ENCODE measurements at regions not wholly inside any gene's neighbourhood (a gene's known extent, or its start where the extent isn't known, plus 50 kb on each side); places are given as distances from the start of the nearest gene placed in this dataset.
"Not testable (repeated sequence)": the region's sequence is repeated elsewhere in the genome, so short reads cannot be mapped to it uniquely, and the experiment has no call there.

DNA sequence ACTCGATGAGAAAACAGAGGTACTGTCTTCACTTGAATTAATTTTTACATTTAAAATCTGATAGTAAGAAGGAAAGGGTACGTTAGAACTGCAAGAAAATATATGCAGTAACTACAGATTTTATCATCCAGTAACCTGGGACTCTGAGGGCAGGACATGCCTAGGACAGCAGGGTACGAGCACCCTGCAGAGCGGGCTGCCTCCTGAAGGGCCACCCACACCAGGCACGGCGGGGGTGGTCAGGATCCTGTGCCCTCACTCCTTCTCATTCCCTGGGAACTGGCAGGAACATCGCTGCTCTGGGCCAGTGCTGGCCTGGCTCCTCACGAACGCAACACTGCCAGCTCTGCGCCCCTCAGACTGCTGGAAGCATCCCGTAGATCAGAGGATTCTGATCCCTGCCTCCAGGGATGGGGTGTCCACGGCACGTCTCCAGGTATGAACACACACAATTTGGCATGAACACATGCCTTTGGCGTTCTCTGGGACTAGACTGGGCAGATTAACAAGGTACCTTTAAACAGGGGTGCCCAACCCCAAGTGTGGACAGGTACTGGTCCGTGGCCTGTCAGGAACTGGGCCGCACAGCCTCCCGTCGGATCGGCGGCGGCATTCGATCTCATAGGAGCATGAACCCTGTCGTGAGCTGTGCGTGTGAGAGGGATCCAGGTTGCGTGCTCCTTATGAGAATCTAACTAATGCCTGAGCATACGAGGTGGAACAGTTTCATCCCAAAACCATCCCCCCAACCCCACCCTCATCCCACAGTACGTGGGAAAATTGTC is 99.3 kb upstream of the FAM20C start:
- H3K27me3 Mint-ChIP-seq = peaks cover 6% of the 10 kb centered on the region
- H3K9me3 Mint-ChIP-seq = peaks cover 4 to 9% of the 10 kb centered on the region in 2 donors
- no peak for ATAC-seq
- no peak overlapping the region for H3K27ac Mint-ChIP-seq
- DNase-seq = no peak
- H3K4me3 Mint-ChIP-seq = no peak overlapping the region
- H3K4me1 Mint-ChIP-seq = peaks cover 14% of the 10 kb centered on the region

DNA sequence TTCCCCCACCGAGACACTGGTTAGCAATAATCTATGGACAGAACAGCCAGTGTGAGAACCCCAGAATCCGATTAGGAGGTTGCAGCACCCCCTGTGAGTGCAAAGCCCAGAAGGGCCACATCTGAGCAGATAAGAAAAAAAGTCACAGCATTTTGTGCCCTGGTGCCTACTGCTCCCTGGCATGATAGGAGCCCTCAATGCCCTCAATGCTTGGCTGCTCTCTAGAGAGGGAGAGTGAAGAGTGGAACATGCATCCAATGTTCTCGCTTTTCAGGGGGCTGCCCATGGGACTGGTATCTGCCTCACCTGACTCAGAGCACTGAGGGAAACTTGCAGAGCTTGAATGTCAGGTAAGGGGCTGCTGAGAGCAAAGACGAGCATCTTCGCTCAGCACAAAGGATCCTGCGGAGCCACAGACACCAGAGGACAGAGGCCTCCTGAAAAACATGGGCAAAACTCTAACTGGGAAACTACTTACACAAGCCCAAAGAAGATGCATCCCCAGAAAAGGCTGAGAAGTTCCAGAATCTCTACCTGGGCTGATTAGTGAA is 98.0 kb upstream of the FAM20C start:
- DNase-seq = no peak
- H3K4me1 Mint-ChIP-seq = peaks cover 7% of the 10 kb centered on the region
- no peak for ATAC-seq
- no peak overlapping the region for H3K4me3 Mint-ChIP-seq
- H3K27me3 Mint-ChIP-seq = peaks cover 6% of the 10 kb centered on the region
- peaks cover 7 to 12% of the 10 kb centered on the region in 2 donors for H3K9me3 Mint-ChIP-seq
- no peak overlapping the region for H3K27ac Mint-ChIP-seq

DNA sequence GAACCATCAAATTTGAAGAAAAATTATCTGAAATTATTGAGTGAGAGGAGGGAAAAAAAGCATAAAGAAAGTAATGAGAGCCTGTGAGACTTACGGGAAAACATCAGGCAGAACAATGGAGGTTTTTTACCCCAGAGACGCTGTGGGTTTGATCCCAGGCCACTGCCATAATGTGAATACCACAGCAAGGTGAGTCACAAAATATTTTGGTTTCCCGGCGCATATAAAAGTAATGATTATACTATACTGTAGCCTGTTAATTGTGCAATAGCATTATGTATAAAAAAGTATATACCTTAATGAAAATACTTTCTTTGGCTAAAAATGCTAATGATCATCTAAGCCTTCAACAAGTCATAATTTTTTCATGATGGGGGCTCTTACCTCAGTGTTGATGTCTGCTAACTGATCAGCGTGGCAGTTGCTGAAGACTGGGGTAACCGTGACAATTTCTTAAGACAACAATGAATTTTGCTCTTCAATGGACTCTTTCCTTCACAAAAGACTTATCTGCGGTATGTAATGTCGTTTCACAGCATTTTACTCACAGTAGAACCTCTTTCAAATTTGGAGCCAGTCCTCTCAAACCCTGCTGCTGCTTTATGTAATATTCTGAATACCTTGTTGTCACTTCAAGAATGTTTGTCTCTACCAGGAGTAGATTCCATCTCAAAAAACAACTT is 97.0 kb upstream of the FAM20C start:
- no peak for ATAC-seq
- Mint-ChIP-seq H3K27ac (no peak overlapping the region), H3K4me3 (no peak overlapping the region), H3K4me1 (no peaks in the 10 kb centered on the region), H3K9me3 (peaks cover 7 to 18% of the 10 kb centered on the region in 2 donors), H3K27me3 (peaks cover 6% of the 10 kb centered on the region)
- DNase-seq = no peak

DNA sequence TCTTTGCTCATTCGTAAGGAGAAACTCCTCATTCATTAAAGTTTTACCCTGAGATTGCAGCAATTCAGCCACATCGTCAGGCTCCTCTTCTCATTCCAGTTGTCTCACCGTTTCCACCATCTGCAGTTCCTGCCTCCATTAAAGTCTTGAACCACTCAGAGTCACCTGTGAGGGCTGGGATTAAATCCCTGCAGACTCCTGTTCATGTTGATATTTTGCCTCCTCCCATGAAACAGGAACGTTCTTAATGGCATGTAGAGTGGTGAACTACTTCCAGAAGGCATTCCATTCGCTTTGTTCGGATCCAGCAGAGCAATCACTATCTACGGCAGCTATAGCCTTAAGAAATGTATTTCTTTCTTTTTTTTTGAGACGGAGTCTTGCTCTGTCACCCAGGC is 96.5 kb upstream of the FAM20C start:
- Mint-ChIP-seq H3K4me3 (no peak overlapping the region), H3K27me3 (peaks cover 6% of the 10 kb centered on the region), H3K4me1 (no peaks in the 10 kb centered on the region), H3K9me3 (peaks cover 7 to 18% of the 10 kb centered on the region in 2 donors), H3K27ac (no peak overlapping the region)
- ATAC-seq (no peak), DNase-seq (no peak)

DNA sequence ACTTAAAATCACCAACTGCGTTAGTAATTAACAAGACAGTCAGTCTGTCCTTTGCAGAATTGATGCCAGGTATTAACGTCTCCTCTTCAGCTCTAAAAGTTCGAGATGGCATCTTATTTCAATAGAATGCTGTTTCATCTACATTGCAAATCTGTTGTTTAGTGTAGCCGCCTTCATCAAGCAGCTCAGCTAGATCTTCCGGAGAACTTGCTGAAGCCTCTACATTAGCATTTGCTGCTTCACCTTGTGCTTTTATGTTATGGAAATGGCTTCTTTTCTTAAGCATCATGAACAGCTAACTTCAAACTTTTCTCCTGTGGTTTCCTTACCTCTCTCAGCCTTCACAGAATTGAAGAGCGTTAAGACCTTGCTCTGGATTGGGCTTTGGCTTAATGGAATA is 95.5 kb upstream of the FAM20C start:
- peaks cover 11 to 18% of the 10 kb centered on the region in 2 donors for H3K9me3 Mint-ChIP-seq
- DNase-seq (no peak), ATAC-seq (no peak)
- H3K4me1 Mint-ChIP-seq = no peaks in the 10 kb centered on the region
- no peak overlapping the region for H3K27ac Mint-ChIP-seq
- H3K27me3 Mint-ChIP-seq = peaks cover 6% of the 10 kb centered on the region
- H3K4me3 Mint-ChIP-seq = no peak overlapping the region

DNA sequence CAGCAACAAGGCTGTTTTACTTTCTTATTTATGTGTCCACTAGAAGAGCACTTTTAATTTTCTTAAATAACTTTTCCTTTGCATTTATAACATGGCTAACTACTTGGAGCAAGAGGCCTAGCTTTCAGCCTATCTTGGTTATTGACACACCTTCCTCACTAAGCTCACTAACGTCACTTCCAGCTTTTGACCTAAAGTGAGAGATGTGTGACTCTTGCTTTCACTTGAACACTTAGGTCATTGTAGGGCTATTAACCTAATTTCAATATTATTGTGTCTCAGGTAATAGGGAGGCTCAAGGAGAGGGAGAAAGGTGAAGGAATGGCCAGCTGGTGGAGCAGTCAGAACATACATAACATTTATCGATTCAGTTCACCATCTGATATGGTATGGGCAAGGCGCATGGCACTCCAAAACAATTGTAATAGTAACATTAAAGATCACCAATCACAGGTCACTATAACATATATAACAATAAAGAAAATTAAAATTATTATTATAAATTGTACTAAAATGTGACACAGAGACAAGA is 95.0 kb upstream of the FAM20C start:
- Mint-ChIP-seq H3K4me1 (no peaks in the 10 kb centered on the region), H3K27ac (peak overlapping the region in 1 of 2 donors; percentile 13), H3K27me3 (peaks cover 6% of the 10 kb centered on the region), H3K9me3 (peaks cover 16 to 18% of the 10 kb centered on the region in 2 donors), H3K4me3 (no peak overlapping the region)
- DNase-seq (no peak), ATAC-seq (no peak)

DNA sequence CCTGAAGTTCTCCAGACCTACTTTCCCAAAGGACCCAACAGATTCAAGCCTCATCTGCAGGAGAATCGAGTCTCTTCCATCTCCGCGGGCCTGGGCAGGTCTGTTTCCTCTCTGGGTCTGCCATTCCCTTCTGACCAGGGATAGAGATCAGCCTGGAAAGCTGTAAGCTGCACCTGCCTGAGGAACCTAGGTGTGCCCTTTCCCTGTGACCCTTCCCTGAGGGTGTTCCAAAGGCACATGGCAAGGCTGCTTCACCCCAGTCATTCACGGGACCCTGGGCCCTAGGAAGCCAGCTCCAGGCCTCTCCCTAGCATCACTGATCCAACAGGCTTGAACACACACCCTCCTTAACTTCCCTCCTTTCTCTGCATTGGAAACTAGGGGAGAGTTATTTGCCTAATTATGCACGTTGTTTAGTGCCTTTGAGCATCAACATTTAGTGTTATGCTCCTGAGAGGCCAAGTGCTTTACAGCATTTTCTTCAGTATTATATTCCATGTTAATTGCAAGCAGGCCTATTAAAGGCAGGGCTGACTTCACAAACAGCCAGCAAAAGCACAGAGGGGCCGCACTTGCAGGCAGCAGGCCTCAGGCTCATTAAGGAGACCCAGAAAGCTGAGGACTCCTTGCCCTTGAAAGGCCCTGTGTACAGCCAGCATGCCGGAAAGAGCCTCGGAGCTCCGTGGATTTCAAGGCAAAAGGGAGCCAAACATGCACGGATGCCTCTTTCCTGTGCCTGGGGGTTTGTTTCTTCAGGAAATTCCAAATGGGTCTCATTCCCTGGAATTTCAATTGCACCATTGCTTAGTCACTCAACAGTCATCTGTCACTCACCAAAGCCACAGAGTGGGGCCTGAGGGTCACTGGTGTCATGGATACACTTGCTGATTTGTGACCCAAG is 91.0 kb upstream of the FAM20C start:
- DNase-seq (no peak), ATAC-seq (no peak)
- no peak overlapping the region for H3K27ac Mint-ChIP-seq
- H3K27me3 Mint-ChIP-seq = peaks cover 1% of the 10 kb centered on the region
- H3K9me3 Mint-ChIP-seq = peaks cover 17 to 18% of the 10 kb centered on the region in 2 donors
- H3K4me3 Mint-ChIP-seq = no peak overlapping the region
- no peaks in the 10 kb centered on the region for H3K4me1 Mint-ChIP-seq

DNA sequence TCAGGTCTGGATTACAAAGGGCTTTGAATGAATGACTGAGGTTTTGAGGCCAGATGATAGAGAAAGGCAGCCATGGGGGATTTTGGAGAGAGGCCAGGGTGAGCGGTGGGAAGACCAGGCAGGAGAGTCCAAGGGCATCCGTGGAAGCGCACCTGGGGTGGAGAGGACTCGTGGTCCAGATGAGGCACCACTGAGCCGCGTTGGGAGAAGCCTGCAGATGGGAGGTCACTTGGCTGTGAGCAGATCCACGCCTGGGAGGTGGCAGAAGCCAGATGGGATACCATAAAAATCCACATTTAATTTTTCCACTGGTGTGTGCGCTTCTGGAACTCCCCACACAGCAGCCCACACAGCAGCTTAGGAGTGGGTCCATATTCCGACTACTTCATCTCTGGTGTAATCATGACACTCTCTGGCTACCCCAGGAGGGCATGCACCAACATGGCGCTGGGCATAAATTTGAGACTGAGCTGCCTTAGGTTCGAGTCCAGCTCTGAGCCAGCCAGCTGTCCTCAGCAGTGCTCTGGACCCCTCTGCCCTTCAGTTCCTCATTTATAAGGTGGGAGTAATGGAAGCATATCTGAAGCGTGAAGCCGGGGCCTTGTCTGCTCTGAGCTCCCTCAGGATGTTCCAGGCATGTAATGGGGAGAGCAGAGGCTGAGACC is 90.2 kb upstream of the FAM20C start:
- H3K4me1 Mint-ChIP-seq = no peaks in the 10 kb centered on the region
- ATAC-seq (no peak), DNase-seq (no peak)
- H3K27me3 Mint-ChIP-seq = peaks cover 8% of the 10 kb centered on the region
- H3K27ac Mint-ChIP-seq = no peak overlapping the region
- no peak overlapping the region for H3K4me3 Mint-ChIP-seq
- peaks cover 15 to 17% of the 10 kb centered on the region in 2 donors for H3K9me3 Mint-ChIP-seq

DNA sequence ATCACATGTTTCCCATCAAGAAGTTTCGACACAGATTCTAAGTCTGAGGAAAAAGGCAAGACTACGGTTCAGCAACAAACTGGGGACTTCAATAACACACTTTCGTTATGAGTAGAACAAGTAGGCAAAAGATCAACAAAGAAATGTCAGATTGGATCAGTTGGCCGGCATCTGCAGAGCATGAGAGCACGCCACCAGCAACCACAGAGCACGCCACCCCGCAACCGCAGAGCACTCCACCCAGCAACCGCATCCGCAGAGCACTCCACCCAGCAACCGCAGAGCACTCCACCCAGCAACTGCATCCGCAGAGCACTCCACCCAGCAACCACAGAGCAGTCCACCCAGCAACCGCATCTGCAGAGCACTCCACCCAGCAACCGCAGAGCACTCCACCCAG is 89.7 kb upstream of the FAM20C start:
- Mint-ChIP-seq H3K4me1 (no peaks in the 10 kb centered on the region), H3K4me3 (no peak overlapping the region), H3K27me3 (peaks cover 8% of the 10 kb centered on the region), H3K9me3 (peaks cover 11 to 17% of the 10 kb centered on the region in 2 donors), H3K27ac (no peak overlapping the region)
- ATAC-seq (no peak), DNase-seq (no peak)

DNA sequence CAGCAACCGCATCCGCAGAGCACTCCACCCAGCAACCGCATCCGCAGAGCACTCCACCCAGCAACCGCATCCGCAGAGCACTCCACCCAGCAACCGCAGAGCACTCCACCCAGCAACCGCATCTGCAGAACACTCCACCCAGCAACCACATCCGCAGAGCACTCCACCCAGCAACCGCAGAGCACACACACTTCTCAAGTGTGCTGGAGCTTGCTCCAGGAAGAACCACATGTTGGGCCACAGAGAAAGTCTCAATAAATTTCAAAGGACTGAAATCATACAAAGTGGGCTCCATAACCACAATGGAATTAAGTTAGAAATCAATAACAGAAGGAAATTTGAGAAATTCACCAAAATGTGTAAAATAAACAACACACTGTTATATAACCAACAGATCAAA is 88.4 kb upstream of the FAM20C start:
- not testable (repeated sequence) for H3K4me1 Mint-ChIP-seq

DNA sequence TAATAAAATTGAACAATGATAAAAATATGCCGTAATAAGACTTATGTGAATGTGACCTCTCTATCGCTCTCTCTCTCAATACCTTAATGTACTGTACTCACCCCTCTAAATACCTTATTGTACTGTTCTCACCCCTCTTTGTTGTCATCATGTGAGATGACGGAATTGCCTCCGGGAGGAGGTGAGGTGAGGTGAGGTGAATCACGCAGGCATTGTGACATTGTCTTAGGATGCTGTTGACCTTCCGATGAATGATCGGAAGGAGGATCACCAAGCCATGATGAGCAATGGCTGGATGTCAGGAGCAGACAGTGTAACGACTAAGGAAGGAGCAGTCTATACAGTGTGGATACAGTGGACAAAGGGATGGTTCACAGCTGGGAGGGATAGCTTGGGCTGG is 87.4 kb upstream of the FAM20C start:
- DNase-seq = no peak
- Mint-ChIP-seq H3K4me3 (no peak overlapping the region), H3K4me1 (no peaks in the 10 kb centered on the region), H3K27me3 (peaks cover 8% of the 10 kb centered on the region), H3K27ac (no peak overlapping the region), H3K9me3 (peaks cover 2 to 10% of the 10 kb centered on the region in 2 donors)
- ATAC-seq = no peak

More for the DNA sequence above, 88.4 kb upstream of the FAM20C start:
- not testable (repeated sequence) for H3K27ac Mint-ChIP-seq, H3K9me3 Mint-ChIP-seq, DNase-seq, H3K27me3 Mint-ChIP-seq, ATAC-seq, H3K4me3 Mint-ChIP-seq

DNA sequence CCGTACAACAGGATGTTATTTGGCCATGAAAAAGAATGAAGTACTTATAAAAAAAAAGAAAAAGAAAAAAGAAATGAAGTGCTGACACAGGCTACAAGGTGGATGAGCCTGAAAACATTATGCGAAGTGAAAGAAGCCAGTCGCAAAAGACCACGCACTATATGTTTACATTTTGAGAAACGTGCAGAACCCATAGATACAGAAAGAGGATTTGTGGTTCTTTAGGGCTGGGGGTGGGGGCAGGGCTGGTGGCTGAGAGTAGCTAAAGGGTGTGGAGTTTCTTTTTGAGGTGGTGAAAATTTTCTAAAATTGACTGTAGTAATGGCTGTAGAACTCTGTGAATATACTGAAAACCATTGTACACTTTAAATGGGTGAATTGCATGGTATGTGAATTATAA is 86.0 kb upstream of the FAM20C start:
- Mint-ChIP-seq H3K9me3 (peaks cover 0 to 10% of the 10 kb centered on the region in 2 donors), H3K27me3 (peaks cover 17% of the 10 kb centered on the region), H3K4me3 (no peak overlapping the region), H3K4me1 (no peaks in the 10 kb centered on the region), H3K27ac (no peak overlapping the region)
- no peak for ATAC-seq
- DNase-seq = no peak

DNA sequence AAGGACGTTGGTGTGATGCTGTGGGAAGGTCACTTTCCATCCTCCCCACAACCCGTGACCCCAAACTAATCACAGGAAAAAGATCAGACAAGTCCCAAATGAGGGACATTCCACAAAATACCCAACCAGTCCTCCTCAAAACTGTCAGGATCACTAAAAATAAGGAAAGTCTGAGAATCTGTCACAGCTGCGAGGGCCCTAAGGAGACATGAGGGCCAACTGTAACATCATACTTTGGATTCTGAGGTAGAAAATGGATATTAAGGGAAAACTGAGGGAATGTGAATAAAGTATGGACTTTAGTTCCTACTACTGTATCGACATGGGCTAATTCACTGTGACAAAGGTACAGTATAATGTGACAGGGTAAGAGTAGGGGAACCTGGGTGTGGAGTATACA is 85.1 kb upstream of the FAM20C start:
- peaks cover 19% of the 10 kb centered on the region for H3K27me3 Mint-ChIP-seq
- H3K4me3 Mint-ChIP-seq = no peak overlapping the region
- DNase-seq = no peak
- H3K4me1 Mint-ChIP-seq = no peaks in the 10 kb centered on the region
- no peak for ATAC-seq
- no peak overlapping the region for H3K27ac Mint-ChIP-seq
- peaks cover 0 to 3% of the 10 kb centered on the region in 2 donors for H3K9me3 Mint-ChIP-seq

DNA sequence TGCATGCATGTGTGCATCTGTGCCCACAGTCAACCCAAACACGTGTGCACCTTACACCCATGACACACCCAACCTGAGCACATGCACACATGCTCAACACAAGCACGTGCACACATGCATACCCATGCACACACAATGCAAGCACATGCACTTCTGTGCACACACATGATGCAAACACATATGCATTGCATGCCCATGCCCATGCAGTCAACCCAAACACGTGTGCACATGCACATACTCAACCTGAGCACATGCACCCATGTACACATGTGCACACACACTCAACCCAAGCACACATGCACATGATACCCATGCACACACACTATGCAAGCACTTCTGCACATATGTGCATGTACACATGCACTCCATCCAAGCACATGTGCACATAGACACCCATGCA is 84.5 kb upstream of the FAM20C start:
- Mint-ChIP-seq H3K4me3 (no peak overlapping the region), H3K27ac (no peak overlapping the region), H3K4me1 (no peaks in the 10 kb centered on the region), H3K9me3 (peaks cover 4 to 5% of the 10 kb centered on the region in 2 donors), H3K27me3 (peaks cover 23% of the 10 kb centered on the region)
- no peak for DNase-seq
- no peak for ATAC-seq

DNA sequence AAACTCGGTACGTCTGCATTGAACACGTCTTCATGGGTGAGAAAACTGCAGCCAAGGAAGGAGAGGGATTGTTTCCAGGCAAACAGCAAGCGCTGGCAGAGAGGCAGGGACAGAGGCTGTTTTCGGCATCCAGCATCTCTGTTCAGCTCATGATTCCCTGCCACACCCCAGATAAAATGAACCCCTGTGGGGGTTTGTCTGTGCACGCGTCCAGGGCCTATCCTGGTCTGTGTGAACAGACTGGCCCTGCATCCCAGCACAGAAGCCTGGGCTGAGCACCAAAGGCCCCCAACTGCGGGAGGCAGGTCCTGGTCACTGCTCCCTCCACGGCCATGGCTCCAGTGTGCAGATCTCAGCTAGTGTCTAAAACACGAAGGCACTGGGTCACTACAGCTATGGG is 83.3 kb upstream of the FAM20C start:
- peaks cover 35% of the 10 kb centered on the region for H3K27me3 Mint-ChIP-seq
- H3K4me1 Mint-ChIP-seq = no peaks in the 10 kb centered on the region
- ATAC-seq (no peak), DNase-seq (no peak)
- peaks cover 16 to 17% of the 10 kb centered on the region in 2 donors for H3K9me3 Mint-ChIP-seq
- H3K4me3 Mint-ChIP-seq = no peak overlapping the region
- H3K27ac Mint-ChIP-seq = no peak overlapping the region
